ENCODE measurements at regions not wholly inside any gene's neighbourhood (a gene's known extent, or its start where the extent isn't known, plus 50 kb on each side); places are given as distances from the start of the nearest gene placed in this dataset.

GRCh38 chr5:107216587-107216986 is 454.1 kb downstream of the EFNA5 start:
- Histone ChIP-seq H3K4ac (ENCODE audit: low read depth, low read length) (no peak overlapping the region), H3K27me3 (ENCODE audit: insufficient read depth, low read length) (no peaks in the 10 kb centered on the region), H3K23ac (ENCODE audit: insufficient read length, low read depth, low read length) (no peak overlapping the region), H3K9ac (ENCODE audit: extremely low read depth, insufficient read length, low read length) (no peak overlapping the region), H3K18ac (ENCODE audit: insufficient read length, low read depth, low read length) (no peak overlapping the region), H3K14ac (ENCODE audit: insufficient read depth, low read length) (no peak overlapping the region), H3K56ac (ENCODE audit: insufficient read length, low read depth, low read length) (no peak overlapping the region), H3K4me1 (ENCODE audit: insufficient read depth, low read length) (no peaks in the 10 kb centered on the region), H3T11ph (ENCODE audit: low read length) (no peak overlapping the region), H3K4me2 (ENCODE audit: insufficient read depth, insufficient read length, low read length) (no peak overlapping the region), H2BK12ac (ENCODE audit: insufficient read length, low read depth, low read length) (no peak overlapping the region), H4K91ac (ENCODE audit: insufficient read length, low read depth, low read length) (no peak overlapping the region), H2AK5ac (ENCODE audit: insufficient read length, low read length) (no peak overlapping the region), H3K79me1 (ENCODE audit: insufficient read depth, low read depth, low read length, poor library complexity, severe bottlenecking) (no peaks in the 10 kb centered on the region), H2BK15ac (ENCODE audit: low read depth, low read length) (no peak overlapping the region), H4K5ac (ENCODE audit: insufficient read length, low read depth, low read length) (no peak overlapping the region), H2AFZ (ENCODE audit: low read length) (no peak overlapping the region), H2BK120ac (ENCODE audit: low read depth, low read length, poor library complexity, severe bottlenecking) (no peak overlapping the region), H2BK20ac (ENCODE audit: low read depth, low read length, poor library complexity, severe bottlenecking) (no peak overlapping the region), H3K9me3 (ENCODE audit: control insufficient read depth, low read depth, low read length) (no peaks in the 10 kb centered on the region), H3K23me2 (ENCODE audit: insufficient read length, low read depth, low read length, poor library complexity, severe bottlenecking) (no peaks in the 10 kb centered on the region), H3K27ac (ENCODE audit: insufficient read length, low read depth, low read length) (no peak overlapping the region), H4K8ac (replicated peaks; ENCODE audit: insufficient read length, low read depth, low read length) (no peak overlapping the region), H3K79me2 (ENCODE audit: insufficient read depth, low read length) (no peaks in the 10 kb centered on the region), H2BK5ac (ENCODE audit: insufficient read length, low read length) (no peak overlapping the region), H4K20me1 (ENCODE audit: control insufficient read depth, insufficient read depth, insufficient read length) (no peaks in the 10 kb centered on the region)
- Mint-ChIP-seq H3K27ac (no peak overlapping the region; a peak in 1 of 7 replicates), H3K4me3 (no peak overlapping the region), H3K27me3 (ENCODE audit: low read depth) (no peaks in the 10 kb centered on the region), H3K4me1 (no peaks in the 10 kb centered on the region; a peak in 1 of 4 replicates), H3K36me3 (ENCODE audit: insufficient read depth in 1 of 3, low read depth in 3 of 3) (no peaks in the 10 kb centered on the region), H3K9me3 (no peaks in the 10 kb centered on the region)
- DNase-seq: no peak
- no peak for TF ChIP-seq CTCF (conservative IDR thresholded peaks at IDR 0.05)
- WGBS (ENCODE audit: extremely low coverage, insufficient read length, low lambda C conversion rate): no CpG with 5 or more reads among the region's 5 CpGs
